Mucosa of rectum (tissue), 2 donors: ENCODE measurements at regions not wholly inside any gene's neighbourhood (a gene's known extent, or its start where the extent isn't known, plus 50 kb on each side); places are given as distances from the start of the nearest gene placed in this dataset.

ENCODE experiments used
- H3K27ac ChIP-seq, 2 donors: one replicate each; pipeline ENCODE4 v1.7.0; 2013; ENCODE audit warnings: inconsistent platforms in 2 of 2, low read depth in 2 of 2, low read length in 2 of 2
- H3K27me3 ChIP-seq, 2 donors: one replicate each; pipeline ENCODE4 v1.7.0; 2013; ENCODE audit warnings: low read length in 2 of 2; ENCODE audit not compliant: control insufficient read depth in 2 of 2, insufficient read depth in 2 of 2
- H3K36me3 ChIP-seq, 2 donors: one replicate each; pipeline ENCODE4 v1.7.0; 2013; ENCODE audit warnings: low read length in 2 of 2; ENCODE audit not compliant: control insufficient read depth in 2 of 2, insufficient read depth in 2 of 2
- H3K4me1 ChIP-seq, 2 donors: one replicate each; pipeline ENCODE4 v1.7.0; 2013; ENCODE audit warnings: low read length in 2 of 2, mild to moderate bottlenecking in 1 of 2; ENCODE audit not compliant: control insufficient read depth in 2 of 2, insufficient read depth in 2 of 2
- H3K4me3 ChIP-seq, 2 donors: one replicate each; pipeline ENCODE4 v1.7.0; 2013; ENCODE audit warnings: low read length in 2 of 2
- H3K9ac ChIP-seq, 2 donors: one replicate each; pipeline ENCODE4 v1.7.0; 2013; ENCODE audit warnings: low read length in 2 of 2, low read depth in 1 of 2, mild to moderate bottlenecking in 1 of 2
- H3K9me3 ChIP-seq, 2 donors: one replicate each; pipeline ENCODE4 v1.7.0; 2013; ENCODE audit warnings: low read length in 2 of 2; ENCODE audit not compliant: control insufficient read depth in 2 of 2
- donor health status: healthy.
- donor health status: Normal muscosa, but diverticular disease.

DNA sequence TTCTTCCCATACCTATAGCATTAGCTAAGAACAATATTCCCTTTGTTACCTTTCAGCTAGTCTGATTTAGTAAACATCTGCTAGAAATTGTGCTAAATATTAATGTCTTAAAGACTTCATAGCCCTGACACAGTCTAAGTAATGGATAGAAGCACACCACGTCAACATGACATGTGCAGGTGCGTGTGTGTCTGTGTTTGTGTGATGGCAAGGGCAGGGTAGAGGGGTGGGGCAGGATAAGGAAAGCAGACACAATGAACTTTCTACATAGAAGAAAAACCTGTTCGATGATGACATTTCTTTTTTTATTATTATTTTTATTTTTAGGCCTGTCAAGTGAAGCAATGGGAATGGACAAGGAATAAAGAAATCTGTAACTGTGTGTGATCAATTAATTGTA, 223.3 kb downstream of the NOL4 start:
- Histone ChIP-seq H3K9me3 (no peaks in the 10 kb centered on the region), H3K27me3 (no peaks in the 10 kb centered on the region), H3K27ac (no peak overlapping the region), H3K4me1 (no peaks in the 10 kb centered on the region), H3K4me3 (no peak overlapping the region), H3K9ac (no peak overlapping the region), H3K36me3 (no peaks in the 10 kb centered on the region)

DNA sequence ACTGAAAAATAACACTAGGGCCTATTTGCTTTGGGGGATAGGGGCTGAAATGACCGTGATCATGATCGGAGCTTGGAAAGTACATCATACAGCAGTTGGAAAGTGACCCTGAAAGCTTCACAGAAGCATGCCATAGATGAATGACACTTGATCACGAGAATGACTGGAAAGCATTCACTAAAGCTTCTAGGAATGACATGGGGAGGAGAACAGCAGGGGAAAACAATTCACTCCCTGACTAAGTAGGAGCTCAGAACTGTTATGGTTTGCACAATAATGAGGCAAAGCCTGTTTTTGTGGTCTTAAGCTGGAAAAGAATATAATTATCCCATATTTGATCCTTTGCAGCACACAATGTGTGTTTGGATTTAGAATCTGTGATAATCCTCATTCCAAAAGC, 237.5 kb downstream of the NOL4 start:
- no peaks in the 10 kb centered on the region for H3K4me1 ChIP-seq
- no peak overlapping the region for H3K27ac ChIP-seq
- H3K27me3 ChIP-seq, result no peaks in the 10 kb centered on the region
- H3K9ac ChIP-seq, result no peak overlapping the region
- H3K9me3 ChIP-seq, result no peaks in the 10 kb centered on the region
- H3K4me3 ChIP-seq, result no peak overlapping the region
- no peaks in the 10 kb centered on the region for H3K36me3 ChIP-seq

DNA sequence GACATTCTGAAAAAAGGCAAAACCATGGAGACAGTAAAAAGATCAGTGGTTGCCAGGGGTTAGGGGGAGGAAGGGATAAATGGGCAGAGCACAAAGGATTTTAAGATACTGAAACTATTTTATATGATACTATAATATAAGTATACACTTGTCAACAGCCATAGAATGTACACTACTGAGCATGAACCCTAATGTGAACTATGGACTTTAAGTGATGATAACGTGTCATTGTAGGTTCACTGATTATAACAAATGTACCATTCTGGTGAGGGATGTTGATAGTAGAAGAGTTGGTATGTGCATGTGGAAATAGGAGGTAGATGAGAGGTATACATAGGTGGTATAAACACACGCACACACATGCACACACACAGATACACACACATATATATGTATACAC, 241.6 kb downstream of the NOL4 start:
- Histone ChIP-seq H3K27ac (no peak overlapping the region), H3K9ac (no peak overlapping the region), H3K4me3 (no peak overlapping the region), H3K36me3 (no peaks in the 10 kb centered on the region), H3K9me3 (no peaks in the 10 kb centered on the region), H3K4me1 (no peaks in the 10 kb centered on the region), H3K27me3 (no peaks in the 10 kb centered on the region)

DNA sequence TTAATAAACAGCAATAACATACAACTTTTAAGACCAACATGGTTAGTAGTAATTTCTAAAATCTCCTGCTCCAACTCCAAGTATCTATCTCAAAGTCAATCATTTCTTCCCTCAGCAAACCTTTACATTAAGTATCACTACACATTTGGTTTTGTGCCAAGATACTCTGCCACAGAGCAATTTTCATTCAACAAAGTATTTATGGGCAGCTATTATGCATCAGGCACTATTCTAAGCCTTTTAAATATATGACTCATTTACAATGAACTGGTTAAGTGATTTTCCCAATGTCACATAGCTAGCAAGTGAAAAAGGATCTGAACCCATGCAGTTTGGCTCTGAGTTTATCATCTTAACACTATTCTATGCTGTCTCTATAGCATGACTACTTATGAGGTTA, 264.3 kb downstream of the NOL4 start:
- H3K27me3 ChIP-seq, result no peaks in the 10 kb centered on the region

DNA sequence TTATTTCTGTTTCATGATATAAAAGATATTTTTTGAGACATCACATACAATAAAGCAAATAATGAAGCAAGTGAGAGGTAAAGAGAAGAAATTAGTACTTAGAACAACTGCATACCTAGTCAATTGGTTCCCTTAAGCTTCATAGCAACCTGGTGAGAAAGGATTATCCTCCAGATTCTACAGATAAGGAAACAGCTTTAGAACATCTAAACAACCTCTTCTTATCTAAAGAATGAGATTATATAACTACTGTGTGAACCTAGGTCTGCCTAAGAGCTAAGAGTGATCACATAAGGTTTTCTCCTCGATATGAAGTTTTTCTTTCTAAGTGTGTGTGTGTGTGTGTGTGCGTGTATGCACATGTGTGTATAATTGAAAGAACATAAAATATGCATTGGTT, 265.1 kb downstream of the NOL4 start:
- Histone ChIP-seq H3K4me3 (no peak overlapping the region), H3K4me1 (no peaks in the 10 kb centered on the region), H3K27me3 (no peaks in the 10 kb centered on the region), H3K9me3 (no peaks in the 10 kb centered on the region), H3K27ac (no peak overlapping the region), H3K36me3 (no peaks in the 10 kb centered on the region), H3K9ac (no peak overlapping the region)

More for the DNA sequence above, 264.3 kb downstream of the NOL4 start:
- Histone ChIP-seq H3K4me3 (no peak overlapping the region), H3K9ac (no peak overlapping the region), H3K4me1 (no peaks in the 10 kb centered on the region), H3K27ac (no peak overlapping the region), H3K36me3 (no peaks in the 10 kb centered on the region), H3K9me3 (no peaks in the 10 kb centered on the region)

DNA sequence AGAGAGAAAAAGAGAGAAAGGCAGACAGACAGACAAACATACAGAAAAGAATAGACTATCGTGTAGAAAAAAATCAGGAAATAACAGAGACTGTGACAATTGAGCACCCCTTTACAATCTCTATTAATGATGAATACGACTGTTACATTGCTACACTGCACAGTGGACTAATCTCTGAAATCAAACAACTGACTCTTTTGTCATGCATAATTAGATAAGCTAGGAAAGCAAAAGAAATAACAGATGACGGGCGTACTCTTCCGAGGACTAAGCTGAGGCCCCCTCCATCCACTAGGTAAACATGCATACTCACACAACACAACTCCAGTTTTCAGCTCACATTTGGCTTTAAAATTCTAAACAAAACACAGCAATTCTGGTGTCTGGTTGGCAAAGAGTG, 267.0 kb downstream of the NOL4 start:
- Histone ChIP-seq H3K9me3 (no peaks in the 10 kb centered on the region), H3K9ac (no peak overlapping the region), H3K27ac (no peak overlapping the region), H3K4me1 (no peaks in the 10 kb centered on the region), H3K36me3 (no peaks in the 10 kb centered on the region), H3K4me3 (no peak overlapping the region), H3K27me3 (no peaks in the 10 kb centered on the region)

DNA sequence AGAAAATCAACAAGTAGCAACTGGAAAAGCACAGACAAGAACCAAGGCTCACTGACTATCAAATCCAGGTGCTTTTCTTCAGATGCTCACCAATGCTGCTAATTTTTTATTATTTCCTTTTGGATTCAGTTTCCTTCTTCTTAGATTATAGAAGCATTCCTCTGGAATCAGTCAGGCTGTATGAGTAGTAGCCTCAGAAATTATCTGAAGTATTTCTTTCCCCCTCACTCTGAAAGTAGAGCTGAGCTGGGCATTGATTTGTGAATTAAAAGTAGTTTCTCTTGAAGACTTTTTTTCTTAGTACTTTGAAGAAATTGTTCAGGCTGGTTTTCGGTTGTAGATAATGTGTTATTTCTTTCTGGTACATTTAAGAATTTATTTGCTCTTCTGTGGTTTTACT, 273.7 kb downstream of the NOL4 start:
- no peak overlapping the region for H3K9ac ChIP-seq
- H3K36me3 ChIP-seq, result no peaks in the 10 kb centered on the region
- no peak overlapping the region for H3K4me3 ChIP-seq
- no peak overlapping the region for H3K27ac ChIP-seq
- H3K27me3 ChIP-seq, result no peaks in the 10 kb centered on the region
- no peaks in the 10 kb centered on the region for H3K9me3 ChIP-seq
- no peaks in the 10 kb centered on the region for H3K4me1 ChIP-seq

DNA sequence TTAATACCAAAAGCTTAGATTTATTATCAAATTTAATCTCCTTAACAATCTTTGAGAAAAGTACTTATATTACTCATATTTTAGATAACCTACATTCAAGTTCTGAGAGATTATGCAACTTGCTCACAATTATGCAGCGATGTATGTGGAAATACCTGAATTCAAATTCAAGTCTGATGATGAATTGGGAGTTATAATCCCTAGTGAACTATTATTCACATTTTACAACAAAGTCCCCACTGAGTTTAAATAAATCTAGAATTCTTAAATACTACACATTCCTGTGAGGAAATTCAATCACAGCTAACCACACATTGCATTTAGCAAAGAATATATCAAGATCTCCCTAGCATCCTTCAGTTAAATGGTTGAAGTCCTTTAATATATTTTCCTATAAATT, 278.4 kb downstream of the NOL4 start:
- Histone ChIP-seq H3K4me3 (no peak overlapping the region), H3K9me3 (no peaks in the 10 kb centered on the region), H3K27ac (no peak overlapping the region), H3K4me1 (no peaks in the 10 kb centered on the region), H3K36me3 (no peaks in the 10 kb centered on the region), H3K27me3 (no peaks in the 10 kb centered on the region), H3K9ac (no peak overlapping the region)

DNA sequence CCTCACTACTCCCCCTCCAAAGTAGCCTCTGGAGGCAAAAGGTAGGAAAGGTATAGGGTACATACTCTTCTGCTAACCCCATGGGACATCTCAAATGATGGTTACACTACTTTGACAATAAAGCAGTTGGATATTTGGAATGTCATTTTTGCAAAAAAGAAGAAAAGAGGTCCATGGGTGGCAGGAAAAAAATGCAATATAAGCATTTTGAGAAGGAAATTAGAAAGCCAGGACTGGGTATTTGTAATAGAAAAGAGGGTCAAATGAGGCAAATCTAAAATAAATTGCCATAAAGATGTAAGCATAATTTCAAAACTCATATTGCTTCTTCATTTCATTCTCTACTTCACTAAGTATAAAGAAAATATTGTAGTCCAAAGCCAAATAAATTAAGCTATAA, 280.2 kb downstream of the NOL4 start:
- Histone ChIP-seq H3K27me3 (no peaks in the 10 kb centered on the region), H3K36me3 (no peaks in the 10 kb centered on the region), H3K9me3 (no peaks in the 10 kb centered on the region), H3K4me3 (no peak overlapping the region), H3K27ac (no peak overlapping the region), H3K9ac (no peak overlapping the region), H3K4me1 (no peaks in the 10 kb centered on the region)

DNA sequence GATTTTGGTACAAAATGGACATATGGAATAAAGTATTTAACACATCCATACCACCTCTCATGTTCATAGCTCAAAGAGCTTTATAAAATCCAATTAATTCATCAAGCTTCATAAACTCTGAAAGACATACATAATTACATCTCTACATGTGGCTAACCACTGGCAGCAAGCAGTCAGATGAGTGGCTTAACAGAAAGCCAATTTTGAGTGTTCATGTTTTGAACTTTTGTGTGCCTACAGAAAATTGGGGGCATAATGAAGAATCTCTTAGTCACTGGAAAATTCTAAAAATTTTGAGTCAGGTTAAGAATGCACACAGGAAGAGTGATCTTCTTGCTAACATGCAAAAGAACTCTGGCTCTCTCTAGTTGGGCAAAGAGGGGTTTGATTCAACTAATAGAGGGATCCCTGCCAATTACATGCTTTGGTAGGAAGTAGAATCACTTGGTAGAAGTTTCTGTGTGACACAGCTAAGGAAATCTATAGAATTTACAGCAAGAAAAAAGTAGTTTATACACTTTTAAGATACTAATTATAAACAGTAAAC, 287.4 kb downstream of the NOL4 start:
- Histone ChIP-seq H3K9me3 (no peaks in the 10 kb centered on the region), H3K27ac (no peak overlapping the region), H3K4me3 (no peak overlapping the region), H3K27me3 (no peaks in the 10 kb centered on the region), H3K4me1 (no peaks in the 10 kb centered on the region), H3K9ac (no peak overlapping the region), H3K36me3 (no peaks in the 10 kb centered on the region)

DNA sequence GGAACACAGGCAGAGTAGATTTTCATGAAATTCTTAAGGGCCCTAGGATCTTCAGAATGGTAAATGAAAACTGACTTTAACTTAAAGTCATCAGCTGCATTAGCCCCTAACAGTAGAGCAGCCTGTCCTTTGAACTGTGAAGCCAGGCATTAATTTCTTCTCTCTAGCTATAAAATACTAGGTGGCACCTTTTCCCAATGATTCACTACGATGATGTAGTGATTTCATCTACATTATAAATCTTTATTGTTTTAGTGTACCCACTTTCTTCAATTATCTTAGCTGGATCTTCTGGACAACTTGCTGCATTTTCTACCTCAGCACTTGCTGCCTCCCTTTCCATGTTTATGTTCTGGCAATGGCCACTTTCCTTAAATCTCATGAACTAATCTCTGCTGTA, 290.5 kb downstream of the NOL4 start:
- no peaks in the 10 kb centered on the region for H3K4me1 ChIP-seq
- no peak overlapping the region for H3K9ac ChIP-seq
- H3K36me3 ChIP-seq, result no peaks in the 10 kb centered on the region
- no peak overlapping the region for H3K27ac ChIP-seq
- no peaks in the 10 kb centered on the region for H3K27me3 ChIP-seq
- no peak overlapping the region for H3K4me3 ChIP-seq
- no peaks in the 10 kb centered on the region for H3K9me3 ChIP-seq
